Islet of Langerhans (tissue), 1 donor: ENCODE measurements at regions not wholly inside any gene's neighbourhood (a gene's known extent, or its start where the extent isn't known, plus 50 kb on each side); places are given as distances from the start of the nearest gene placed in this dataset.
"Not testable (repeated sequence)": the region's sequence is repeated elsewhere in the genome, so short reads cannot be mapped to it uniquely, and the experiment has no call there.

Experiments used
- FAIRE-seq: peaks from one replicate; lab custom pipeline; 2011; peaks lifted over from hg19 to GRCh38; lab: Jason Lieb, UNC

GRCh38 chr14:97956581-97957340 lies 1159.6 kb downstream of the VRK1 start:
- no peak for FAIRE-seq

GRCh38 chr14:97959251-97959650 lies 1162.1 kb downstream of the VRK1 start:
- no peak for FAIRE-seq

- FAIRE-seq, result no peak
These were observed 1163.3 kb downstream of the VRK1 start for GRCh38 chr14:97960436-97960835.

- no peak for FAIRE-seq
These were observed 1173.0 kb downstream of the VRK1 start for GRCh38 chr14:97970222-97970621.

- no peak for FAIRE-seq
These were observed 1178.0 kb downstream of the VRK1 start for GRCh38 chr14:97975216-97975615.

GRCh38 chr14:97975962-97976361 lies 1178.8 kb downstream of the VRK1 start:
- no peak for FAIRE-seq

GRCh38 chr14:97976861-97977260 lies 1179.7 kb downstream of the VRK1 start:
- no peak for FAIRE-seq

GRCh38 chr14:97977651-97978261 lies 1180.6 kb downstream of the VRK1 start:
- FAIRE-seq, result no peak

GRCh38 chr14:97978341-97978740 lies 1181.2 kb downstream of the VRK1 start:
- FAIRE-seq, result no peak

- FAIRE-seq, result no peak
These were observed 1196.4 kb downstream of the VRK1 start for GRCh38 chr14:97993508-97994019.

GRCh38 chr14:97994020-97994531 lies 1196.9 kb downstream of the VRK1 start:
- FAIRE-seq, result no peak

- FAIRE-seq, result no peak
These were observed 1197.9 kb downstream of the VRK1 start for GRCh38 chr14:97995038-97995437.

GRCh38 chr14:97995531-97995930 lies 1198.3 kb downstream of the VRK1 start:
- FAIRE-seq, result no peak

- no peak for FAIRE-seq
These were observed 1208.8 kb downstream of the VRK1 start for GRCh38 chr14:98006008-98006407.

- FAIRE-seq, result no peak
These were observed 1211.4 kb downstream of the VRK1 start for GRCh38 chr14:98008381-98009113.

GRCh38 chr14:98009177-98009576 lies 1212.0 kb downstream of the VRK1 start:
- not testable (repeated sequence) for FAIRE-seq

- no peak for FAIRE-seq
These were observed 1213.6 kb downstream of the VRK1 start for GRCh38 chr14:98010784-98011183.

- no peak for FAIRE-seq
These were observed 1217.9 kb downstream of the VRK1 start for GRCh38 chr14:98014851-98015615.

GRCh38 chr14:98015921-98016320 lies 1218.7 kb downstream of the VRK1 start:
- FAIRE-seq, result no peak

GRCh38 chr14:98018628-98019027 lies 1221.4 kb downstream of the VRK1 start:
- no peak for FAIRE-seq

GRCh38 chr14:98022541-98023520 lies 1225.6 kb downstream of the VRK1 start:
- no peak for FAIRE-seq
